ENCODE measurements at regions not wholly inside any gene's neighbourhood (a gene's known extent, or its start where the extent isn't known, plus 50 kb on each side); places are given as distances from the start of the nearest gene placed in this dataset.

- no peak for TF ChIP-seq CTCF (IDR thresholded peaks at IDR 0.05)
- ATAC-seq (ENCODE audit: low FRiP score), result no peak
- DNase-seq (ENCODE audit: low spot score), result no peak
These were observed 1671.2 kb upstream of the ACO1 start for GRCh38 chr9:30713243-30713642.

GRCh38 chr9:30714389-30714788 lies 1670.1 kb upstream of the ACO1 start:
- DNase-seq (ENCODE audit: low spot score) (no peak), ATAC-seq (ENCODE audit: low FRiP score) (no peak)
- no peak for TF ChIP-seq CTCF (IDR thresholded peaks at IDR 0.05)

- DNase-seq (ENCODE audit: low spot score) (no peak), ATAC-seq (ENCODE audit: low FRiP score) (no peak)
- TF ChIP-seq CTCF (IDR thresholded peaks at IDR 0.05), result no peak
These were observed 1666.0 kb upstream of the ACO1 start for GRCh38 chr9:30718483-30718882.

GRCh38 chr9:30722065-30722464 lies 1662.4 kb upstream of the ACO1 start:
- no peak for DNase-seq (ENCODE audit: low spot score)
- TF ChIP-seq CTCF (IDR thresholded peaks at IDR 0.05), result no peak
- no peak for ATAC-seq (ENCODE audit: low FRiP score)

GRCh38 chr9:30723656-30724055 lies 1660.8 kb upstream of the ACO1 start:
- DNase-seq (ENCODE audit: low spot score) (no peak), ATAC-seq (ENCODE audit: low FRiP score) (no peak)
- no peak for TF ChIP-seq CTCF (IDR thresholded peaks at IDR 0.05)

GRCh38 chr9:30732060-30732459 lies 1652.4 kb upstream of the ACO1 start:
- DNase-seq (ENCODE audit: low spot score) (no peak), ATAC-seq (ENCODE audit: low FRiP score) (no peak)
- TF ChIP-seq CTCF (IDR thresholded peaks at IDR 0.05), result no peak

- DNase-seq (ENCODE audit: low spot score) (no peak), ATAC-seq (ENCODE audit: low FRiP score) (no peak)
- TF ChIP-seq CTCF (IDR thresholded peaks at IDR 0.05), result no peak
These were observed 1639.6 kb upstream of the ACO1 start for GRCh38 chr9:30744871-30745270.
